K562 (cell line): ENCODE measurements at regions not wholly inside any gene's neighbourhood (a gene's known extent, or its start where the extent isn't known, plus 50 kb on each side); places are given as distances from the start of the nearest gene placed in this dataset.

Source experiments
- ATAC-seq: fragments of 200-7000 bp; cut with Tn5 transposase; 3 replicates; pipeline ENCODE4 v1.9.1; 2020; ENCODE audit warnings: moderate library complexity
- BruUV-seq: library from RNA; stranded (reverse); fragments of 400-500 nt; replicated peaks from 2 replicates; lab custom pipeline; 2021; lab: Mats Ljungman, UMichigan
- CTCF ChIA-PET: fragments of 300-600 bp; formaldehyde crosslinking; extraction: SDS; loops from one replicate; lab custom pipeline; 2021; ENCODE audit warnings: low intra/inter-chr PET ratio; lab: Yijun Ruan, JAX
- POLR2A ChIA-PET: fragments of 300-600, 350-650 bp; sonication (Branson Sonifier 250); formaldehyde crosslinking; extraction: SDS; loops from one replicate; lab custom pipeline; 2021; ENCODE audit warnings: antibody characterized with exemption, inconsistent platforms; lab: Yijun Ruan, JAX
- DNase-seq, 4 experiments: peaks; one replicate each; pipeline versions ENCODE4 v3.0.0 to v3.0.0-alpha.2; 2011 to 2018; ENCODE audit warnings: low spot score in 3 of 4, mixed read lengths in 3 of 4; ENCODE audit errors: extremely low read depth in 1 of 4
- FAIRE-seq: peaks from 2 replicates; lab custom pipeline; 2011; peaks lifted over from hg19 to GRCh38; lab: Jason Lieb, UNC
- H2AFZ ChIP-seq: 2 replicates; pipeline ENCODE4 v1.6.0; 2011; ENCODE audit warnings: low read depth, low read length, control low read depth, inconsistent platforms
- H3K27ac ChIP-seq: fragments of 200-600 bp; 3 replicates; pipeline ENCODE4 v1.8.0; 2011; ENCODE audit warnings: low read depth, mild to moderate bottlenecking, control low read depth, inconsistent platforms, low read length, moderate library complexity, mixed read lengths; ENCODE audit errors: extremely low read depth
- H3K27me3 ChIP-seq, 2 experiments: fragments of 300-600 bp in 1 of 2; 2 replicates in 1 of 2; 3 replicates in 1 of 2; pipeline versions ENCODE4 v1.6.0 to v1.8.0; 2011; ENCODE audit warnings: inconsistent platforms in 2 of 2, low read length in 2 of 2, mild to moderate bottlenecking in 1 of 2, mixed read lengths in 1 of 2, moderate library complexity in 1 of 2; ENCODE audit not compliant: control insufficient read depth in 2 of 2, insufficient read depth in 2 of 2
- H3K36me3 ChIP-seq: fragments of 300-600 bp; 3 replicates; pipeline ENCODE4 v1.8.0; 2011; ENCODE audit warnings: mild to moderate bottlenecking, low read length, inconsistent platforms; ENCODE audit not compliant: control insufficient read depth, insufficient read depth
- H3K4me1 ChIP-seq, 2 experiments: fragments of 200-600 bp in 1 of 2; replicated peaks in 1 of 2; 2 replicates in 1 of 2; 3 replicates in 1 of 2; pipeline versions ENCODE4 v1.5.1 to v1.8.0; 2011; ENCODE audit warnings: inconsistent platforms in 2 of 2, low read length in 2 of 2, mild to moderate bottlenecking in 1 of 2, mixed read lengths in 1 of 2, moderate library complexity in 1 of 2; ENCODE audit not compliant: control insufficient read depth in 2 of 2, insufficient read depth in 2 of 2
- H3K4me2 ChIP-seq: 2 replicates; pipeline ENCODE4 v1.6.1; 2011; ENCODE audit warnings: low read length, control low read depth, inconsistent platforms, mixed read lengths; ENCODE audit not compliant: insufficient read depth
- H3K4me3 ChIP-seq: fragments of 200-600 bp; sonication (generic), shearing (Covaris generic); 2 replicates; pipeline ENCODE4 v1.5.1; 2016; ENCODE audit warnings: control low read depth, inconsistent platforms
- H3K79me2 ChIP-seq: fragments of 200-600 bp; 3 replicates; pipeline ENCODE4 v1.8.0; 2011; ENCODE audit warnings: low read length, inconsistent platforms; ENCODE audit not compliant: control insufficient read depth, insufficient read depth
- H3K9ac ChIP-seq, 2 experiments: 2 replicates each; pipeline versions ENCODE4 v1.6.0 to v1.6.1; 2011; ENCODE audit warnings: low read depth in 2 of 2, low read length in 2 of 2, control low read depth in 1 of 2, inconsistent platforms in 1 of 2, mild to moderate bottlenecking in 1 of 2, mixed read lengths in 1 of 2; ENCODE audit not compliant: insufficient read depth in 1 of 2
- H3K9me1 ChIP-seq: one replicate; pipeline ENCODE4 v1.6.0; 2011; ENCODE audit warnings: inconsistent platforms, mild to moderate bottlenecking, low read length, moderate library complexity; ENCODE audit not compliant: control insufficient read depth, insufficient read depth
- H3K9me3 ChIP-seq: replicated peaks from 2 replicates; pipeline ENCODE4 v1.5.1; 2011; ENCODE audit warnings: low read depth, low read length, inconsistent platforms; ENCODE audit not compliant: control insufficient read depth, insufficient read depth
- H4K20me1 ChIP-seq: replicated peaks from 2 replicates; pipeline ENCODE4 v1.6.1; 2011; ENCODE audit warnings: low read length, inconsistent platforms, mixed read lengths; ENCODE audit not compliant: control insufficient read depth, insufficient read depth
- CHD2 ChIP-seq: IDR thresholded peaks from 2 replicates; pipeline ENCODE4 v1.6.1; 2011; ENCODE audit warnings: low read depth, low read length
- CTCF ChIP-seq, 3 experiments: IDR thresholded peaks in 2 of 3; conservative IDR thresholded peaks in 1 of 3; 2 replicates each; pipeline ENCODE4 v1.5.1; 2011 to 2012; ENCODE audit warnings: low read length in 3 of 3, mild to moderate bottlenecking in 3 of 3, control low read depth in 2 of 3, improper control_type of control experiment in 1 of 3, inconsistent platforms in 1 of 3, low read depth in 1 of 3, mixed read lengths in 1 of 3, moderate library complexity in 1 of 3; ENCODE audit not compliant: insufficient read depth in 2 of 3
- DLX4 ChIP-seq: fragments of 250-450 bp; sonication (Bioruptor Pico); IDR thresholded peaks from 2 replicates; pipeline ENCODE4 v1.6.1; 2021; ENCODE audit warnings: mild to moderate bottlenecking
- GTF2A2 ChIP-seq: IDR thresholded peaks from 2 replicates; pipeline ENCODE4 v1.6.1; 2016; ENCODE audit warnings: mild to moderate bottlenecking, missing genetic modification characterization, missing compliant biosample characterization
- IRF9 ChIP-seq: fragments of 450-650 bp; IDR thresholded peaks from 2 replicates; pipeline ENCODE4 v1.6.1; 2016; ENCODE audit warnings: missing biosample characterization, missing genetic modification characterization
- JUNB ChIP-seq: fragments of 450-650 bp; formaldehyde crosslinking; conservative IDR thresholded peaks from 2 replicates; pipeline ENCODE4 v1.4.0; 2020; ENCODE audit warnings: mild to moderate bottlenecking
- KDM1A ChIP-seq, 2 experiments: fragments of 450-650 bp; IDR thresholded peaks; 2 replicates each; pipeline ENCODE4 v1.6.1; 2016; ENCODE audit warnings: mild to moderate bottlenecking in 2 of 2
- SNAPC5 ChIP-seq: fragments of 250-450 bp; sonication (Bioruptor Pico); IDR thresholded peaks from 2 replicates; pipeline ENCODE4 v1.8.0; 2021; ENCODE audit warnings: moderate library complexity, mild to moderate bottlenecking, inconsistent platforms
- XRCC5 ChIP-seq: fragments of 200-400 bp; formaldehyde crosslinking; IDR thresholded peaks from 2 replicates; pipeline ENCODE4 v1.6.1; 2017; ENCODE audit warnings: low read depth, mild to moderate bottlenecking, low read length
- ZNF224 ChIP-seq: sonication (generic); formaldehyde crosslinking; IDR thresholded peaks from 2 replicates; pipeline ENCODE4 v1.8.0; 2022; ENCODE audit warnings: mild to moderate bottlenecking, missing genetic modification reagents
- ZNF277 ChIP-seq: fragments of 250-450 bp; sonication (Bioruptor Pico); IDR thresholded peaks from 2 replicates; pipeline ENCODE4 v1.8.0; 2022; ENCODE audit warnings: inconsistent platforms, mild to moderate bottlenecking, moderate library complexity, borderline replicate concordance
- ZNF592 ChIP-seq: fragments of 450-650 bp; IDR thresholded peaks from 2 replicates; pipeline ENCODE4 v1.6.1; 2017; ENCODE audit warnings: antibody characterized with exemption, mild to moderate bottlenecking
- ZSCAN32 ChIP-seq: fragments of 450-650 bp; formaldehyde crosslinking; IDR thresholded peaks from 2 replicates; pipeline ENCODE4 v1.4.0; 2020; ENCODE audit warnings: mild to moderate bottlenecking, moderate library complexity
- WGBS: fragments of 100-300 bp; shearing (Covaris generic); methylation state at CpG from one replicate; pipeline ENCODE4 v1.1.6; 2016; ENCODE audit warnings: low coverage, mixed read lengths; ENCODE audit not compliant: insufficient coverage; ENCODE audit errors: missing lambda C conversion rate; 5-methylcytosine and 5-hydroxymethylcytosine counted together
- in situ Hi-C: fragments of 300-500 bp; cut with MboI; formaldehyde crosslinking; loops from 4 replicates; pipeline ENCODE4 v1.15.0; 2018; ENCODE audit warnings: inconsistent platforms, mixed read lengths
- intact Hi-C: fragments of 100-400 bp; cut with micrococcal nuclease; formaldehyde crosslinking; loops from 2 replicates; pipeline ENCODE4 v1.14.2; 2022

- TF ChIP-seq KDM1A (IDR thresholded peaks at IDR 0.05) (no peak), ZNF592 (no peak), CHD2 (no peak), ZNF224 (CRISPR knock-in tag) (no peak), GTF2A2 (no peak), DLX4 (CRISPR knock-in tag) (no peak), ZSCAN32 (CRISPR knock-in tag) (no peak)
Observed at GRCh38 chr1:115539736-115540135, 102.0 kb upstream of the VANGL1 start (continued).

- no peaks in the 10 kb centered on the region for H3K9me3 ChIP-seq
- POLR2A ChIA-PET: no interaction called here
- H3K27me3 ChIP-seq: 0 out of 5 replicates have a peak, but pooled peaks cover 0 to 3% of the 10 kb centered on the region in 2 experiments
- no peak for ATAC-seq
- no peak overlapping the region for H3K4me2 ChIP-seq
- WGBS: under 1% methylated on average over 7 of the region's 7 CpGs
- no peak overlapping the region for H2AFZ ChIP-seq
- no peak overlapping the region for H3K4me3 ChIP-seq
- BruUV-seq: no TSS peak
- no peak overlapping the region for H3K27ac ChIP-seq
- H3K4me1 ChIP-seq: no peaks in the 10 kb centered on the region
- DNase-seq: no peak
- no peaks in the 10 kb centered on the region for H3K79me2 ChIP-seq
- no peak for FAIRE-seq
- CTCF ChIA-PET: no interaction called here
- H3K9me1 ChIP-seq: no peaks in the 10 kb centered on the region
- no peak overlapping the region for H3K9ac ChIP-seq
- in situ Hi-C loops (no loop called here), intact Hi-C loops (no loop called here)
- H3K36me3 ChIP-seq: no peaks in the 10 kb centered on the region
- H4K20me1 ChIP-seq: no peaks in the 10 kb centered on the region
- no peak for TF ChIP-seq CTCF (IDR thresholded peaks at IDR 0.05 in 2 of 3, conservative IDR thresholded peaks at IDR 0.05 in 1 of 3; ENCODE audit: insufficient read depth in 2 of 3, low read depth in 1 of 3, low read length in 3 of 3)
- TF ChIP-seq XRCC5: no peak
- TF ChIP-seq IRF9 (tag): no peak
- TF ChIP-seq JUNB (CRISPR knock-in tag): no peak
- TF ChIP-seq SNAPC5 (CRISPR knock-in tag): no peak
- TF ChIP-seq ZNF277 (CRISPR knock-in tag): no peak
Observed at GRCh38 chr1:115539061-115539460, 102.7 kb upstream of the VANGL1 start.
